ENCODE measurements at regions not wholly inside any gene's neighbourhood (a gene's known extent, or its start where the extent isn't known, plus 50 kb on each side); places are given as distances from the start of the nearest gene placed in this dataset.

- TF ChIP-seq CTCF (IDR thresholded peaks at IDR 0.05) (no peak), POLR2A (IDR thresholded peaks at IDR 0.05) (no peak)
These were observed 396.3 kb upstream of the PIK3C3 start for GRCh38 chr18:41558715-41559114.

Data from Peyer's patch (tissue), 4 donors.